Endothelial cell of umbilical vein (primary cell): ENCODE measurements at regions not wholly inside any gene's neighbourhood (a gene's known extent, or its start where the extent isn't known, plus 50 kb on each side); places are given as distances from the start of the nearest gene placed in this dataset.

ENCODE experiments used
- BruUV-seq: library from RNA; stranded (reverse); fragments of 400-500 nt; replicated peaks from 2 replicates; lab custom pipeline; 2021; lab: Mats Ljungman, UMichigan
- CTCF ChIA-PET: fragments of 300-600, 350-600 bp; sonication (Branson Sonifier 250); formaldehyde crosslinking; loops from one replicate; lab custom pipeline; 2021; ENCODE audit warnings: antibody characterized with exemption, inconsistent platforms; lab: Charles Lee
- POLR2A ChIA-PET: fragments of 300-600, 350-600 bp; sonication (Branson Sonifier 250); formaldehyde crosslinking; loops from one replicate; lab custom pipeline; 2021; ENCODE audit warnings: antibody characterized with exemption, inconsistent platforms; lab: Charles Lee
- DNase-seq: peaks from one replicate; pipeline ENCODE4 v3.0.0-alpha.2; 2011; ENCODE audit warnings: low read depth, low spot score
- FAIRE-seq: peaks from 2 replicates; lab custom pipeline; 2011; peaks lifted over from hg19 to GRCh38; lab: Jason Lieb, UNC
- H2AFZ ChIP-seq: 2 replicates; pipeline ENCODE4 v1.6.0; 2012; ENCODE audit warnings: low read depth, low read length, control low read depth, inconsistent platforms
- H3K27ac ChIP-seq: 2 replicates; pipeline ENCODE4 v1.5.1; 2011; ENCODE audit warnings: low read depth, mild to moderate bottlenecking, control low read depth, low read length, moderate library complexity; ENCODE audit not compliant: insufficient read depth
- H3K27me3 ChIP-seq, 2 experiments: 2 replicates each; pipeline versions ENCODE4 v1.6.0 to v1.6.1; 2011; ENCODE audit warnings: low read length in 2 of 2, mixed read lengths in 1 of 2; ENCODE audit not compliant: control insufficient read depth in 2 of 2, insufficient read depth in 2 of 2
- H3K36me3 ChIP-seq, 2 experiments: 2 replicates in 1 of 2; 3 replicates in 1 of 2; pipeline ENCODE4 v1.5.1; 2011; ENCODE audit warnings: low read length in 2 of 2, mild to moderate bottlenecking in 1 of 2, moderate library complexity in 1 of 2; ENCODE audit not compliant: control insufficient read depth in 2 of 2, insufficient read depth in 2 of 2; ENCODE audit errors: extremely low read depth in 1 of 2
- H3K4me1 ChIP-seq: 3 replicates; pipeline ENCODE4 v1.5.1; 2011; ENCODE audit warnings: mild to moderate bottlenecking, low read length; ENCODE audit not compliant: control insufficient read depth, insufficient read depth; ENCODE audit errors: extremely low read depth
- H3K4me2 ChIP-seq: 2 replicates; pipeline ENCODE4 v1.6.1; 2011; ENCODE audit warnings: low read length, control low read depth, mixed read lengths; ENCODE audit not compliant: insufficient read depth
- H3K4me3 ChIP-seq, 3 experiments: fragments of 200-600 bp in 1 of 3; sonication (generic), shearing (Covaris generic) in 1 of 3; replicated peaks in 1 of 3; 2 replicates each; pipeline ENCODE4 v1.5.1; 2011 to 2016; ENCODE audit warnings: control low read depth in 3 of 3, low read length in 3 of 3, mild to moderate bottlenecking in 2 of 3, inconsistent platforms in 1 of 3, low read depth in 1 of 3, moderate library complexity in 1 of 3; ENCODE audit not compliant: insufficient read depth in 1 of 3
- H3K79me2 ChIP-seq: 2 replicates; pipeline ENCODE4 v1.6.0; 2012; ENCODE audit warnings: low read length, inconsistent platforms; ENCODE audit not compliant: control insufficient read depth, insufficient read depth
- H3K9ac ChIP-seq: replicated peaks from 2 replicates; pipeline ENCODE3; 2011; ENCODE audit warnings: low read length, control low read depth; ENCODE audit not compliant: insufficient read depth; ENCODE audit errors: extremely low read depth
- H3K9me1 ChIP-seq: replicated peaks from 3 replicates; pipeline ENCODE4 v1.6.0; 2011; ENCODE audit warnings: mild to moderate bottlenecking, low read length; ENCODE audit not compliant: control insufficient read depth, insufficient read depth; ENCODE audit errors: extremely low read depth
- H3K9me3 ChIP-seq: replicated peaks from 2 replicates; pipeline ENCODE4 v1.5.1; 2012; ENCODE audit warnings: low read length, inconsistent platforms; ENCODE audit not compliant: control insufficient read depth, insufficient read depth
- H4K20me1 ChIP-seq: replicated peaks from 2 replicates; pipeline ENCODE3; 2011; ENCODE audit warnings: mild to moderate bottlenecking, low read length; ENCODE audit not compliant: control insufficient read depth, insufficient read depth; ENCODE audit errors: extremely low read depth
- CTCF ChIP-seq, 2 donors: IDR thresholded peaks; 1 replicate in 1 of 2; 2 replicates in 1 of 2; pipeline ENCODE4 v1.5.1; 2011; ENCODE audit warnings: low read length in 2 of 2, mild to moderate bottlenecking in 2 of 2, moderate library complexity in 2 of 2, control low read depth in 1 of 2, inconsistent platforms in 1 of 2, low read depth in 1 of 2; ENCODE audit not compliant: insufficient read depth in 1 of 2; ENCODE audit errors: extremely low read depth in 1 of 2
- EZH2 ChIP-seq: IDR thresholded peaks from 2 replicates; pipeline ENCODE4 v1.6.1; 2012; ENCODE audit warnings: borderline replicate concordance, low read depth, mild to moderate bottlenecking, moderate library complexity, low read length, inconsistent platforms; ENCODE audit not compliant: severe bottlenecking
- FOS ChIP-seq: IDR thresholded peaks from 2 replicates; pipeline ENCODE4 v1.6.1; 2011; ENCODE audit warnings: mild to moderate bottlenecking, low read length, moderate library complexity, borderline replicate concordance; ENCODE audit not compliant: insufficient read depth
- GATA2 ChIP-seq: IDR thresholded peaks from 2 replicates; pipeline ENCODE4 v1.7.0; 2011; ENCODE audit warnings: low read depth, mild to moderate bottlenecking, moderate library complexity, mixed read lengths, low read length; ENCODE audit not compliant: insufficient read length, insufficient read depth
- JUN ChIP-seq: IDR thresholded peaks from 2 replicates; pipeline ENCODE4 v1.6.1; 2011; ENCODE audit warnings: borderline replicate concordance, low read depth; ENCODE audit not compliant: insufficient read length, insufficient read depth
- MAX ChIP-seq: IDR thresholded peaks from 2 replicates; pipeline ENCODE4 v1.6.1; 2011; ENCODE audit not compliant: insufficient read depth, insufficient read length
- MYC ChIP-seq: IDR thresholded peaks from one replicate; pipeline ENCODE4 v1.6.1; 2011; ENCODE audit warnings: mild to moderate bottlenecking, low read depth, low read length
- POLR2A ChIP-seq: IDR thresholded peaks from 2 replicates; pipeline ENCODE4 v1.6.1; 2012; ENCODE audit warnings: low read depth, mild to moderate bottlenecking, control low read depth, low read length
- POLR2AphosphoS5 ChIP-seq: IDR thresholded peaks from 2 replicates; pipeline ENCODE4 v1.6.1; 2012; ENCODE audit warnings: low read depth, mild to moderate bottlenecking, control low read depth, low read length, moderate library complexity; ENCODE audit not compliant: insufficient read depth
- dilution Hi-C: fragments of 300-500 bp; cut with MboI; formaldehyde crosslinking; loops from one replicate; pipeline ENCODE4 v1.15.0; 2019; ENCODE audit warnings: low sequenced_read_pairs; ENCODE audit not compliant: extremely low pct_ligation_motif_present
- intact Hi-C: fragments of 100-400 bp; cut with micrococcal nuclease; formaldehyde crosslinking; loops from one replicate; pipeline ENCODE4 v1.10.0; 2022

- no peak for FAIRE-seq
- intact Hi-C loops (no loop called here), dilution Hi-C loops (no loop called here)
- no peaks in the 10 kb centered on the region for H3K4me1 ChIP-seq
- no peak overlapping the region for H2AFZ ChIP-seq
- H3K27me3 ChIP-seq, result no peaks in the 10 kb centered on the region
- no peak for DNase-seq
- H3K79me2 ChIP-seq, result no peaks in the 10 kb centered on the region
- no peak overlapping the region for H3K4me2 ChIP-seq
- H3K27ac ChIP-seq, result no peak overlapping the region
- no peaks in the 10 kb centered on the region for H4K20me1 ChIP-seq
- TF ChIP-seq EZH2, result no peak
- no peak for TF ChIP-seq CTCF (IDR thresholded peaks at IDR 0.05; ENCODE audit: extremely low read depth in 1 of 2, insufficient read depth in 1 of 2, low read depth in 1 of 2, low read length in 2 of 2)
- no peak for TF ChIP-seq FOS
- TF ChIP-seq POLR2AphosphoS5, result no peak
- no peak for TF ChIP-seq POLR2A
- no peak for TF ChIP-seq JUN
- no peak overlapping the region for H3K4me3 ChIP-seq
- H3K9me1 ChIP-seq, result no peaks in the 10 kb centered on the region
- CTCF ChIA-PET, result no interaction called here
- H3K9ac ChIP-seq, result no peak overlapping the region
- POLR2A ChIA-PET, result no interaction called here
- BruUV-seq, result no TSS peak
- no peaks in the 10 kb centered on the region for H3K9me3 ChIP-seq
- no peaks in the 10 kb centered on the region for H3K36me3 ChIP-seq
These were observed 116.1 kb upstream of the FBXO33 start for GRCh38 chr14:39548358-39548757.

GRCh38 chr14:39547845-39548244 lies 115.6 kb upstream of the FBXO33 start:
- Histone ChIP-seq H2AFZ (no peak overlapping the region), H3K36me3 (no peaks in the 10 kb centered on the region), H3K4me2 (no peak overlapping the region), H4K20me1 (no peaks in the 10 kb centered on the region), H3K27ac (no peak overlapping the region), H3K9me3 (no peaks in the 10 kb centered on the region), H3K79me2 (no peaks in the 10 kb centered on the region), H3K9ac (no peak overlapping the region), H3K9me1 (no peaks in the 10 kb centered on the region), H3K27me3 (no peaks in the 10 kb centered on the region), H3K4me3 (no peak overlapping the region), H3K4me1 (no peaks in the 10 kb centered on the region)
- dilution Hi-C loops, result no loop called here
- ChIA-PET CTCF (no interaction called here), POLR2A (no interaction called here)
- TF ChIP-seq GATA2 (no peak), CTCF (IDR thresholded peaks at IDR 0.05; ENCODE audit: extremely low read depth in 1 of 2, insufficient read depth in 1 of 2, low read depth in 1 of 2, low read length in 2 of 2) (no peak), POLR2A (no peak), POLR2AphosphoS5 (no peak), EZH2 (no peak), FOS (no peak), MAX (no peak), JUN (no peak), MYC (no peak)
- FAIRE-seq, result no peak
- no TSS peak for BruUV-seq
- intact Hi-C loops, result no loop called here
- DNase-seq, result no peak
